Caco-2 (cell line): ENCODE measurements at regions not wholly inside any gene's neighbourhood (a gene's known extent, or its start where the extent isn't known, plus 50 kb on each side); places are given as distances from the start of the nearest gene placed in this dataset.

ENCODE experiments used
- BruUV-seq: library from RNA; stranded (reverse); fragments of 400-500 nt; replicated peaks from 2 replicates; lab custom pipeline; 2021; lab: Mats Ljungman, UMichigan
- CTCF ChIA-PET: fragments of 300-600 bp; sonication (Branson Sonifier 250); formaldehyde crosslinking; loops from one replicate; lab custom pipeline; 2022; ENCODE audit warnings: antibody characterized with exemption; lab: Charles Lee
- POLR2A ChIA-PET: fragments of 300-600 bp; sonication (Branson Sonifier 250); formaldehyde crosslinking; loops from one replicate; lab custom pipeline; 2022; ENCODE audit warnings: antibody characterized with exemption; lab: Charles Lee
- DNase-seq, 2 experiments: peaks; one replicate each; pipeline versions ENCODE4 v3.0.0 to v3.0.0-alpha.2; 2020 to 2022
- H3K27me3 ChIP-seq: replicated peaks from 2 replicates; pipeline ENCODE4 v1.6.0; 2011; ENCODE audit warnings: low read length; ENCODE audit not compliant: control insufficient read depth, insufficient read depth
- H3K36me3 ChIP-seq: 2 replicates; pipeline ENCODE4 v1.5.1; 2011; ENCODE audit warnings: low read length; ENCODE audit not compliant: control insufficient read depth, insufficient read depth
- H3K4me1 ChIP-seq: fragments of 250-450 bp; sonication (Bioruptor Pico); 2 replicates; pipeline ENCODE4 v1.5.1; 2020; ENCODE audit warnings: mild to moderate bottlenecking
- H3K4me3 ChIP-seq: 2 replicates; pipeline ENCODE4 v1.5.1; 2011; ENCODE audit warnings: low read depth, mild to moderate bottlenecking, control low read depth, low read length
- H3K9me3 ChIP-seq: fragments of 250-450 bp; sonication (Bioruptor Pico); 2 replicates; pipeline ENCODE4 v1.5.1; 2020; ENCODE audit warnings: mild to moderate bottlenecking, moderate library complexity
- H3K27ac Mint-ChIP-seq: one replicate; pipeline ENCODE4 v1.8.0; 2022; ENCODE audit warnings: mixed read lengths; ENCODE audit not compliant: unreplicated experiment
- H3K27me3 Mint-ChIP-seq: one replicate; pipeline ENCODE4 v1.8.0; 2022; ENCODE audit warnings: mixed read lengths; ENCODE audit not compliant: insufficient read depth, unreplicated experiment
- H3K36me3 Mint-ChIP-seq: one replicate; pipeline ENCODE4 v1.8.0; 2022; ENCODE audit warnings: mild to moderate bottlenecking, mixed read lengths; ENCODE audit not compliant: insufficient read depth, unreplicated experiment
- H3K4me1 Mint-ChIP-seq: one replicate; pipeline ENCODE4 v1.8.0; 2022; ENCODE audit warnings: low read depth, mixed read lengths; ENCODE audit not compliant: unreplicated experiment
- H3K4me3 Mint-ChIP-seq: one replicate; pipeline ENCODE4 v1.8.0; 2022; ENCODE audit warnings: mild to moderate bottlenecking, moderate library complexity, mixed read lengths; ENCODE audit not compliant: unreplicated experiment
- H3K9me3 Mint-ChIP-seq: one replicate; pipeline ENCODE4 v1.8.0; 2022; ENCODE audit warnings: mixed read lengths; ENCODE audit not compliant: unreplicated experiment
- intact Hi-C: fragments of 100-400 bp; cut with micrococcal nuclease; formaldehyde crosslinking; loops from one replicate; pipeline ENCODE4 v1.10.0; 2022; ENCODE audit not compliant: unreplicated experiment
- TF ChIP-seq, protein P1 (sequence below), 2 experiments: fragments of 200-600 bp in 1 of 2; IDR thresholded peaks; 1 replicate in 1 of 2; 2 replicates in 1 of 2; pipeline versions ENCODE4 v1.5.1 to v1.8.0; 2011 to 2022; ENCODE audit warnings: antibody characterized with exemption in 1 of 2, control low read depth in 1 of 2, inconsistent platforms in 1 of 2, low read depth in 1 of 2, low read length in 1 of 2, mild to moderate bottlenecking in 1 of 2, moderate library complexity in 1 of 2; ENCODE audit not compliant: insufficient read depth in 1 of 2, severe bottlenecking in 1 of 2, unreplicated experiment in 1 of 2

DNA sequence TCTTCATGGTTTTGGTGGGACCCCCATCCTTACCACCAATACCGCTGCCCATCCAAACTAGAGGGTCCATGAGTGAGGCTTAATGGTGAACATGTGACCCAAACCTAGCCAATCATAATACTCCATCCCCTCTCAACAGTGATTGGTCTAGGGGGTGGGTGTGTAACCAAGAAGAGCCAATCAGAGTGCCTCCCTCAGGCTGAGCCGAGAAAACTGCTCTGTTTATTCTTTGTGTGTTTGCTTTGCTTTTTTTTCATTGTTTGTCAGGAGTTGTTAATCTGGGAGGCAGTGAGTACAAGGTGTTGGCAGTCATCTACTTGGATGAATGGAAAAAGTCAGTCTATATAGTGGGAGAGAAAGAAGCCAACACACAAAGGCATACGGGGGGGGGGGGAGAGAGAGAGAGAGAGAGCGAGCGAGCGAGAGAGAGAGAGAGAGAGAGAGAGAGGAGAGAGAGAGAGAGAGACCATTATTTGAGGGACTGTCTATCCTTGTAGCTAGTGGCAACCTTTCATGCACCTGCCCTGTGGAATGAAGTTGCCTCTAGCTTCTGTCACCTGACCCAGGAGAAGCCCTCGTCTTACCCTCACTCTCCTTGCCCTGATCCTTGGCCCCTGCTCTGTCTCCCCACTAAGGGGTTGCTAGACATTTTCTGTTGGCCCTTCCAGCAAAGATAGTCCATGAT lies 441.7 kb downstream of the TYW1 start:
- DNase-seq = no peak
- no peak overlapping the region for H3K27ac Mint-ChIP-seq
- H3K4me3 Mint-ChIP-seq = no peak overlapping the region
- peaks cover 10% of the 10 kb centered on the region for H3K9me3 Mint-ChIP-seq
- TF ChIP-seq, protein P1, sequence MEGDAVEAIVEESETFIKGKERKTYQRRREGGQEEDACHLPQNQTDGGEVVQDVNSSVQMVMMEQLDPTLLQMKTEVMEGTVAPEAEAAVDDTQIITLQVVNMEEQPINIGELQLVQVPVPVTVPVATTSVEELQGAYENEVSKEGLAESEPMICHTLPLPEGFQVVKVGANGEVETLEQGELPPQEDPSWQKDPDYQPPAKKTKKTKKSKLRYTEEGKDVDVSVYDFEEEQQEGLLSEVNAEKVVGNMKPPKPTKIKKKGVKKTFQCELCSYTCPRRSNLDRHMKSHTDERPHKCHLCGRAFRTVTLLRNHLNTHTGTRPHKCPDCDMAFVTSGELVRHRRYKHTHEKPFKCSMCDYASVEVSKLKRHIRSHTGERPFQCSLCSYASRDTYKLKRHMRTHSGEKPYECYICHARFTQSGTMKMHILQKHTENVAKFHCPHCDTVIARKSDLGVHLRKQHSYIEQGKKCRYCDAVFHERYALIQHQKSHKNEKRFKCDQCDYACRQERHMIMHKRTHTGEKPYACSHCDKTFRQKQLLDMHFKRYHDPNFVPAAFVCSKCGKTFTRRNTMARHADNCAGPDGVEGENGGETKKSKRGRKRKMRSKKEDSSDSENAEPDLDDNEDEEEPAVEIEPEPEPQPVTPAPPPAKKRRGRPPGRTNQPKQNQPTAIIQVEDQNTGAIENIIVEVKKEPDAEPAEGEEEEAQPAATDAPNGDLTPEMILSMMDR (IDR thresholded peaks at IDR 0.05; ENCODE audit: insufficient read depth in 1 of 2, low read depth in 1 of 2, low read length in 1 of 2, severe bottlenecking in 1 of 2, unreplicated experiment in 1 of 2) = no peak
- peaks cover 3% of the 10 kb centered on the region; the same call in 1 of the 2 replicates for H3K9me3 ChIP-seq
- H3K36me3 ChIP-seq = no peaks in the 10 kb centered on the region
- no TSS peak for BruUV-seq
- no peak overlapping the region for H3K4me3 ChIP-seq
- H3K27me3 ChIP-seq = no peaks in the 10 kb centered on the region
- intact Hi-C loops = no loop called here
- H3K4me1 ChIP-seq = no peaks in the 10 kb centered on the region
- no peaks in the 10 kb centered on the region for H3K27me3 Mint-ChIP-seq
- no peaks in the 10 kb centered on the region for H3K4me1 Mint-ChIP-seq
- CTCF ChIA-PET = no interaction called here
- POLR2A ChIA-PET = no interaction called here
- no peaks in the 10 kb centered on the region for H3K36me3 Mint-ChIP-seq

DNA sequence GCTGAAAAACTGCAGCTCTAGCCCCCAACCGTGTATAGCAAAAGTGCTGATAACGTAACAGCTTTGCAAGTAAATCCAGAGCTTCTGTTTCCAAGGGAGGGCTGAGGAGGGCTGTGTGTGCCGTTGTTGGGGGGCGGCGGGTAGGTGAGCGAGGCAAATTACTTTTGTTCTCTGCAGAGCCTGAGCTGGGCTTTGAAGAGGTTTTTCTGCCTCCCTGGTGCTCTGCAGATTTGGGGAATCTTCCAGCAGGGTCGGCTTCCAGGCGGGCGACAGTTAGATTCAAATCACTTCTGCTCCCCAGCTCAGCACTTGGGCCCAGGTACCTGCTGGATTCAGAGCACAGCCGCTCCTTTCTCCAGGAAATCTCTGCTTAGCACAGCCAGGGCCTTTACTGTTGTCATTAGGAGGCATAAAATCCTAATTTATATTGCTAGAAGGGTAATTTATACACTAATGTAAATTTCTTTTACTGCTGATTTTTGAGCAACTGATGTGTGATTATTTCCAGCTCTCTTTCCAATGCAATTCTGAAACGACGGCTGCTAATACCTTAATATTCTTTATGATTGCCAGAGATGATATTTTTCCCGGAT lies 442.4 kb downstream of the TYW1 start:
- no peaks in the 10 kb centered on the region for H3K4me1 Mint-ChIP-seq
- H3K27me3 ChIP-seq = no peaks in the 10 kb centered on the region
- H3K4me1 ChIP-seq = no peaks in the 10 kb centered on the region
- H3K9me3 ChIP-seq = no peaks in the 10 kb centered on the region
- H3K36me3 Mint-ChIP-seq = no peaks in the 10 kb centered on the region
- no peak for DNase-seq
- H3K4me3 Mint-ChIP-seq = no peak overlapping the region
- H3K4me3 ChIP-seq = no peak overlapping the region
- H3K27me3 Mint-ChIP-seq = no peaks in the 10 kb centered on the region
- intact Hi-C loops = no loop called here
- H3K36me3 ChIP-seq = no peaks in the 10 kb centered on the region
- peaks cover 4% of the 10 kb centered on the region for H3K9me3 Mint-ChIP-seq
- ChIA-PET CTCF (no interaction called here), POLR2A (no interaction called here)
- no peak overlapping the region for H3K27ac Mint-ChIP-seq
- BruUV-seq = no TSS peak
- TF ChIP-seq, protein P1 (IDR thresholded peaks at IDR 0.05; ENCODE audit: insufficient read depth in 1 of 2, low read depth in 1 of 2, low read length in 1 of 2, severe bottlenecking in 1 of 2, unreplicated experiment in 1 of 2) = no peak

DNA sequence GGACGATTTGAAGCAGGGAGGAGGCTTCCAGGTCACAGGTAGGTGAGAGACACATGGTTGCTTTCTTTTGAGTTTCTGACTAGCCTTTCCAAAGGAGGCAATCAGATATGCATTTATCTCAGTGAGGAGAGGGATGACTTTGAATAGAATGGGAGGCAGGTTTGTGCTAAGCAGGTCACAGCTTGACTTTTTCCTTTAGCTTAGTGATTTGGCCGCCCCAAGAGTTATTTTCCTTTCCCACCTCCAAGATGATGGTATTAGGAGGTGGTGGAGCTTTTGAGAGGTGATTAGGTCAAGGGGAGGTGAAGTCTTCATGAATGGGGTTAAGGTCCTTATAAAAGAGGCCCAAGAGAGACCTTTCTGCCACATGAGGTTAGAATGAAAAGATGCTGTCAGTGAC lies 443.7 kb downstream of the TYW1 start:
- DNase-seq = no peak
- Mint-ChIP-seq H3K27me3 (no peaks in the 10 kb centered on the region), H3K27ac (no peak overlapping the region), H3K4me3 (no peak overlapping the region), H3K36me3 (no peaks in the 10 kb centered on the region), H3K9me3 (no peaks in the 10 kb centered on the region), H3K4me1 (no peaks in the 10 kb centered on the region)
- intact Hi-C loops = no loop called here
- Histone ChIP-seq H3K4me1 (no peaks in the 10 kb centered on the region), H3K9me3 (no peaks in the 10 kb centered on the region), H3K36me3 (no peaks in the 10 kb centered on the region), H3K27me3 (no peaks in the 10 kb centered on the region), H3K4me3 (no peak overlapping the region)
- BruUV-seq = no TSS peak
- TF ChIP-seq, protein P1 (IDR thresholded peaks at IDR 0.05; ENCODE audit: insufficient read depth in 1 of 2, low read depth in 1 of 2, low read length in 1 of 2, severe bottlenecking in 1 of 2, unreplicated experiment in 1 of 2) = no peak
- POLR2A ChIA-PET = no interaction called here
- CTCF ChIA-PET = no interaction called here
